Fibroblast of skin of right biceps (primary cell): ENCODE measurements at regions not wholly inside any gene's neighbourhood (a gene's known extent, or its start where the extent isn't known, plus 50 kb on each side); places are given as distances from the start of the nearest gene placed in this dataset.
A peak's percentile ranks its signal among the peaks of the same experiment; 100 is the strongest.

Source experiments
- DNase-seq: peaks from one replicate; pipeline ENCODE4 v3.0.0-alpha.2; 2013

GRCh38 chr11:122020902-122021301 lies 95.1 kb downstream of the BLID start:
- no peak for DNase-seq

GRCh38 chr11:122019908-122020694 lies 95.9 kb downstream of the BLID start:
- no peak for DNase-seq

GRCh38 chr11:122007601-122008071 lies 108.4 kb downstream of the BLID start:
- DNase-seq, result no peak

GRCh38 chr11:122004446-122004845 lies 111.6 kb downstream of the BLID start:
- DNase-seq, result no peak

- DNase-seq, result no peak
Observed at GRCh38 chr11:122002926-122003325, 113.1 kb downstream of the BLID start.

GRCh38 chr11:122002047-122002446 lies 114.0 kb downstream of the BLID start:
- DNase-seq, result no peak

GRCh38 chr11:121999651-122000050 lies 116.4 kb downstream of the BLID start:
- peak; percentile 12 for DNase-seq

GRCh38 chr11:121996574-121996973 lies 119.4 kb downstream of the BLID start:
- DNase-seq, result no peak

- no peak for DNase-seq
Observed at GRCh38 chr11:121983901-121984300, 132.1 kb downstream of the BLID start.

GRCh38 chr11:121977914-121978313 lies 138.1 kb downstream of the BLID start:
- peak; percentile 19 for DNase-seq

- DNase-seq, result no peak
Observed at GRCh38 chr11:121968638-121969037, 147.4 kb downstream of the BLID start.

GRCh38 chr11:121967131-121967704 lies 148.8 kb downstream of the BLID start:
- no peak for DNase-seq

GRCh38 chr11:121965330-121965729 lies 150.7 kb downstream of the BLID start:
- DNase-seq, result peak; percentile 81

GRCh38 chr11:121964591-121964990 lies 151.4 kb downstream of the BLID start:
- DNase-seq, result peak; percentile 67

- DNase-seq, result peak; percentile 59
Observed at GRCh38 chr11:121963846-121964245, 152.2 kb downstream of the BLID start.

- peak; percentile 24 for DNase-seq
Observed at GRCh38 chr11:121961321-121961801, 154.7 kb downstream of the BLID start.

GRCh38 chr11:121958971-121959325 lies 157.1 kb downstream of the BLID start:
- DNase-seq, result peak; percentile 67

GRCh38 chr11:121958323-121958970 lies 157.6 kb downstream of the BLID start:
- DNase-seq, result no peak

- DNase-seq, result no peak
Observed at GRCh38 chr11:121953122-121953521, 162.9 kb downstream of the BLID start.

GRCh38 chr11:121950160-121950559 lies 165.9 kb downstream of the BLID start:
- no peak for DNase-seq

- DNase-seq, result no peak
Observed at GRCh38 chr11:121946514-121946913, 169.5 kb downstream of the BLID start.

- no peak for DNase-seq
Observed at GRCh38 chr11:121944556-121945230, 171.3 kb downstream of the BLID start.

GRCh38 chr11:121938076-121938475 lies 177.9 kb downstream of the BLID start:
- peak; percentile 43 for DNase-seq
